NCI-H1048 (cell line): ENCODE measurements at regions not wholly inside any gene's neighbourhood (a gene's known extent, or its start where the extent isn't known, plus 50 kb on each side); places are given as distances from the start of the nearest gene placed in this dataset.
A peak's percentile ranks its signal among the peaks of the same experiment; 100 is the strongest.

Experiments
- DNase-seq: peaks from one replicate; lab custom pipeline; 2025; lab: John Stamatoyannopoulos, UW

DNA sequence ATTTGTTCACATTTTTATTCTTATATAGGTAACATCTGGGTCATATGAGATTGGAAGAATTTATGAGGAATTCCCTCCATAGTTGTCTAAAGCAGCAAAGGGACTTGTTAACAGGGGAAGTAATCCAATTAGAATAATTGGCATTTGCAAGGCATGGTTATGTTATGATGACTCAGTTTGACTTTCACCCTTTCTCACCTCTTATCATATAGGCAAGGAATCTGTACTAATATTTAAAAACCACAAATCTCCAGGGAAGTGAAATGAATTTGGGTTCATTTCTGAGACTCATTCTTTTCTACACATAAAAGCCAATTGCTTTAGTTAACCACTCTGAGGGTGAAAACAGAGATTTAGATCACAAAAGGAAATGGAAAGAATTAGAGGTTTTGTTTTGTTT lies 281.5 kb upstream of the DKK2 start:
- DNase-seq = no peak

DNA sequence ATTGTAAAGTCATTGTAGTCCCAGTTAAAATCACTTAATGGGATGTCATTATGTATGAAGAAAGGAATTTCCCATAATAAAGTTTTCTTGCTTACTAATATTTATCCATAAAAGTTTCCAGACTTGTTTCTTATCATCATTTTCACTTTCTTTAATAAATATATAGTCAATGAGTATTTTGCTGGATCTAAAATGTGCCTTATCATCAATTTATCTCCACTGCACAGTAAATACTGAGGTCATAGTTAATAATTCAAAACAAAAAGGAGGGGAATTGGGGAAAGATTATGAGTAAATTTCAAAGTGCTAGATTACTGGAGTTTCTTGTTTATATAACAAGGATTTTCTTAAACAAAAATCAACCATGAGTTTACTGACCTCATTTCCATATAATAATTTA lies 279.5 kb upstream of the DKK2 start:
- no peak for DNase-seq

DNA sequence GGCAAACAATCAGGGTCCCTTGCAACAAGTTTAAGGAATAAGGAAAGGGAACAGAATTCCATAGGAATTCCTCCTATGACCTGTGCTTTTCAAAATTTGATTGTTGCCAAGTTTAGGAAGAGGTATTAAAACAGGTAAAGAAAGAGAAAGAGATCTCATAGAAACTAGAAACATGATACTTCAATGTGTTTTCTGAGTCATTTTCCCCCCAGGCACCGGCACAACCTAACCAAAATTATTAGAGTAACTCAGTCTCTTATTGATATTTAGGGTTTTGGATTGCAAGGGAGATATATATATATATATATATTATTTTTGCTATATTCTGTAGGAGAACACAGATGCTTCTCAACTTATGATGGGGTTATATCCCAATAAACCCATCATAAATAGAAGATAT lies 278.0 kb upstream of the DKK2 start:
- DNase-seq = no peak

DNA sequence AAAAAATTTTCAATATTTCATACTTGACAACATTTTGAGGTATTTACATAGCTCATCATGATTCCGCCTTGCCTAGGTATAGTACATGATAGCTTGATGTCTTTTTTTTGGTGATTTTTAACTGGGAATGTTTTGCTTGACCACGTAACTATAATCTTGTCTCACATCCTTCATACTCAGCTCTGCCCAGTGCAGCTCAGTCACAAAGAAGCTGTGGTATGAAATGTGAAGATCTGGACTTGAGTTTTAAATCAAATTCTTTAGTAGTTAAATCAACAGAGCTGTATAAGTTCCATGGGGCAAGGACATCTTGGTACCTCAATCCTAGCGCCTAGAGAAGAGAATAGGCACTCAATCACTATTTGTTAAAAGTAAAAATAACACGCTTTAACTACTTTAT lies 276.3 kb upstream of the DKK2 start:
- no peak for DNase-seq

DNA sequence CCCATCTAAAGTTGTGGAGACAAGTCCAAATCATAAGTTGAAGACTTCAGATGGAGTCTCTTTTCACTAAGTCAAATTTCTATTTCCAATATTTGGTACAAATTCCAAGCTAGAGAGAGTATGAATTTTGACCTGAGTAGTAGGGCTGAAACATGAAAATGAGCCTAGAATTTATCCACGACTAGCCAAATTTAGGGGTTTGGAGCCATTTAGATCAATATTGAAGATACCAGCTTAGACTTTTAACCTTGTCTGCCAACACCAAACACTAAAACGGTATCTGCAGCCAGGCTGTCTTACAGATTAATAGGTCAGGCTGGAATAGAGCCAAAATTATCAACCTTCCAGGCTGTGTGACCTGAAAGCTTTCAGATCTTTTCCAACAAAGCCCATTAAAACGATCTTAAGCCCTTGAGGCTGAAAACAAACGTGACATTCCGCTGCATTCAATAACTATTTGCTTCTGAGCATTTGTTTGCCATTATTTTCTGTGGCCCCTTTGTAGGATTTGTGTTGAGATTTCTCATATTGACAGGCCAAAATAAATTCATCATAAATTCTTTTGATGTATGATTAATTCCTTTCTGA lies 268.7 kb upstream of the DKK2 start:
- peak; percentile 59 for DNase-seq

DNA sequence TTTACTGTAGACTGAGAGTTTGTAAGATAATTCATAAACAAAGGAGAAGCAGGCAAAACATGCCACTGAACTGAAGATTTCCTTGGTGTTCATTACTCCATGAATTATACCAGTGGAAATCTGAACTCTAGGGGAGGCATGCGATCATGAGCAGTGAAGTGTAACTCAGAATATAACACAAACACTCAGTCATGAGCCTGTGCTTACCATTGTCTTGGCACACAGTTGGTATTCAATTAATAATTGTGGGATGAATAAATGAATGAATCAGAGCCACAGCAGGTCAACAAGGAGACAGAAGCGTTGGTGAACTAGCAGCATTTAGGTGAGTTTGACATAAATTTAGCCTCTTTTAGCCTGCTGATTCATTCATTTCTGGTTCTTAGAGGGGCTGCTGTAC lies 263.5 kb upstream of the DKK2 start:
- DNase-seq = no peak

DNA sequence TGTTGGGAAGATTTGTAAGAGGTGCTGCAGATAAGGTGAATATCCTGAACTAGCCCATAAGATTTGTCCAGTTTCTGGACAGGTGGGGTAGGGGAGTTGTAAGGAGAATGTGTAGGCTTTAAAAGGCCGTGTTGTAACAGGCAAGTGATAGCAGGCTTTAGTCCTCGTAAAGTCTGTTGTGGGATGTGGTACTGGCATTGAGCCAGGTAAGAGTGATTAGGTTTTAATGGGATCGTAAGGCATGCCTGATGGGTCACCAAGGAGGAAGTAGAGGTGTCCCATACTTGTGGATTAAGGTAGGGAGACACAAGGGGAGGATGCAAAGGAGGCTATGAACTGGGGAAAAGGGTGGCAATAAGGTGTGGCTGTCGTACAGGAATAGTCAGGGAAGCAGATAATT lies 256.9 kb upstream of the DKK2 start:
- no peak for DNase-seq

DNA sequence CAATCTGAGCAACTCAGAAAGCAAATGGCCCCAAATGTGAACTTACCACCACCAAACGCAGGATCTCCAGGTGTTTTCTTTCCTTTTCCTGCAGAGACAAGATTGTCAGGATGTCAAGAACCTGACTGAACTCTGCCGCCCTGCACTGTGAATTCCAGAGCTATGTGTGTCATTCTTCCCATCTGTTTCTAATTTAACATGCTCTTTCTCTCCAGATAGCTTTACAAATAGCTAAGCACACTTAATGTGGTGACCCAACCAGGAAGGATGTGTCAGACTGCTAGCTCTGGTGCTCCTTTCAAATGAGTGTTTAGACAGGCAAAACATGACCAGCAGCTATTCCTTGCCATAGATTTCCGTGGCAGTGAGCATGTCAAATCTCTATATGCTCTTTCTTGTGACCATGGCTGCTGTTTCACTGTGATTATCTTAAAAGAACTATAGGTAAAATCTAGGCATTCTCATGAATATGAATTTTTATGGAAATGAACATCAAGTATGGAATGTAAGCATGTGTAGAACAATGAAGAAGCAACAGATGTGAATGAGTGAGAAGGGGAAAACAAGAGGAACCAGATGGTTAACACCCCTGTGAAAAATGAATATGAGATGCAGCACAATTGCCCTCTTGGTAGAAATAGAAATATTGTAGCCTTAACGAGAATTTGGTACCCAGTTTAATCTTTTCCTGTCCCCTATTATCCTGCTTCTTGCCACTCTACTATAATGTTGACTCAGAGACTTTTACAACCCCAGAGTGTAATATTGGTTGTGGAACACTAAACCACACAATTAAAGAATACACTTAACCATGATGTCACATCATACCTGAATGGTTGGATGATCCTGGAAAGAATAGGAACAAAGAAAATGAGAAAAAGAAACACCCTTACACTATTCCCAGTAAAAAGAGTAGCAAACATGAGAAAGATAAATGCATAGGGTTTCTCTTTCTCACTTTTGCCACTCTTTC lies 247.8 kb upstream of the DKK2 start:
- DNase-seq = no peak

DNA sequence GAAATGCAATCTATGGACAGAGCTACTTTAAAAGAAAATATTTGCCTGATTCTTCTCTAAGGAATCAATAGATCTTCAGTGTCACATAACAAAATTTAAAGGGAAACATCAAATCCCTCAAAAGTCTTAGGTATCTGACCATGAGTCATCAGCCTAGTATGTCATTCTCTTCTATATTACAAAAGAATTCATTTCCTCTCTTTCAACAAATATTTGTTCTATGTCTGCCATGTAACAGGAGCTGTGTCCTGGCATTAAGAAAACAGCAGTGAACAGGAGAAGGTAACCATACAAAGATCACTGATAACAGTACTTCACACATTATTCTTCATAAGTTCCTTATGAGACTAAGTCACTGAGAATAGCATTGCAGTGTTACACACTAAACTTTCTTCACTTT lies 243.6 kb upstream of the DKK2 start:
- no peak for DNase-seq

DNA sequence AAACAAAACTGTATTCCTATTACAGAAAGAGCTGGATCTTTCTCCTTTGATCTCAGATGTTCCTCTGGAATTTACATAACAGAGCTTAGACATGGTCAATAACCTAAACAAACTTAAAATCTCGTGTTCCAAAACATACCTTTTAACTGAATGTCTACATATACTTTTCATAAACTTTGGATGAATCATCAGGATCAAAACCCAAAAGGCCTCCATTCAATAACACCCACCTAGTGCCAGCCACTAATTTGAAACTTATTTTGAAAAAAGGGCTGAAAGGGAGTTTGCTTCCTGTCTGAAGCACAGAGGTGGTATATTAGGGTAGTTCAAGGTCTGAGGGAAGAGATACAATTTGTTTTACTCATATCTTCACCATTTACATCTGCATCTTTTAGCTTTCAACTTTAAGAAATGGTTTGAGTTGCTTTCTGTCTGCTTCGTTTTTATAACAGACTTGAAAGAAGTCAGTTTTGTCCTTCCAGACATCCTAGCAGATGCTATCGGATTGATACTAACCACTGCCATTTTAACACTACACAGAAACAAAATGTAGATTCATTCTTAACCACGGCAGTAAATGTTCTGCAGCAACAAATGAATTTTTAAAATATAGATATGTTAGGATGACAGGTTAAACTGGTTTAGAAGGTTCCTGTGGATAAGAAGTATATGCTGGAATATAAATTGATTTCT lies 242.8 kb upstream of the DKK2 start:
- DNase-seq = no peak

DNA sequence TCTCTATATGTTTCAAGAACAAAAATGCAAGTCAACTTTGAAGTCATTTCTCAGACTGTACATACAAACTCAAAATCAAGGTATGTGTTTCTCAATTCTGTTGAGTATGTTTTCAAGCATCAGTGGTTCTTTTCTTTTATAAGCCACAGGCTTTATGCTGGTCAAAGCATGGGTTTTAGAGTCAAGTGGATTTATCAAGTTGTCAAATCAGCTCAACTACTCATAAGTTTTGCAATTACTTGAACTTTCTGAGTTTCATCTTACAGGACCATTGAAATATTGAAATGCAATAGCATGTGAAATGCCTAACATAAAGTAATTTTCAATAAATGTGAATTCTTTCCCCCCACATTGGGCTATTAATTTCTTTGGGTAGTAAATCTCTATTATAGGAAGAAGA lies 239.9 kb upstream of the DKK2 start:
- DNase-seq = no peak

DNA sequence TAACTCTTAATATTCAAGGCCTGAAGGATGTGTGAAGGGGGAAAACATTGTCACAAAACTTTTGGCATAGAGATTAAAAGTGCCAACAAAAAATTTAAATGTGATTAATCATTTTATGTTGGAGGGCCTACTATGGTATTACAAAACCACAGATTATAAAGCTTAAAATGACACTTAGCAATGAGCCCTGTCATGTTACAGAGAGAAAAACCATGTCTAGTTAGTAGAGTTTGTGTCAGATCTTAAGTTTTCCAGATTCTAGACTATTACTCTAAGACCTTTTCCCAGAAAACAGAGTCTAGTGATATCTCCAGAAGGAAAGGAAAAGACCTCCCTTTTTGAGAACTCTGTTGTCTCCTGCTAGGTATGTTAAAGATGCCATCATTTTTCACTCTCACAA lies 239.1 kb upstream of the DKK2 start:
- DNase-seq = no peak

DNA sequence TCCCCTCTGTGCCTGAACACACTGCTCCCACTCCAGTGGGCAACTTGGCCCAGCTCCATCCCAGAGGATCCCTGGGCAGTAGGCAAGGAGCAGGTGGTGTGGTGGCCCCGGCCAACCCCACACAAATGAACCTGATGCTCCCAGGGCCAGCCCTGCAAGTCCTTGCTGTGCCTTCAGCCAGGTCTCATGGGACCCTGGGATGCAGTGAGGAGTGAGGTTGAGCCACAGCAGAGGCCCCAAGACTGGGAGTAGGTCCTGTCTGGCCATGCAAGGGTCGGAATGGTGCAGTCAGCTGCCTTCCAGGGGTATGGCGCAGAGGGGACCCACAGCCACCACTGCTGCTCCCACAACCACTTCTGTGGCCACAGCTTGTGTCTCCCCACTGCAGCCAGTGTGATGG lies 234.5 kb upstream of the DKK2 start:
- no peak for DNase-seq

DNA sequence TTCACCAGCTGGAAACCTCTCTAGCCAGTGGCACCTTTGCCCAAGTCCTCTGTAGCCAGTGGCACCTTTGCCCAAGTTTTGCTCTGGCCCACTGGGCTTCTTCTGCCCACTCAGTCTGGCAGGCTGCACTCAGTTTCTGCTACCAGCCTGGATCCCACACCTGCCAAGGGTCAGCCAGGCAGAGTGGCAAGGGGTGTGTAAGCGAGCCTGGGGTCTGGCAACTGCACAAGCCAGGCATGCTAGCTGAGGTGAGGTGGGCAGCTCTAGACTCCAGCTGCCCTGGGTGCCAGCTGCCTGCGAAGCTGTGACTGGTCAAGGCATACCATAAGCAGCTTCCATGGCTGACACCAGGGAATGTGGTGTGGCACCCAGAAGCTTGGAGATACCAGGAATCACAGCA lies 233.1 kb upstream of the DKK2 start:
- DNase-seq = no peak

DNA sequence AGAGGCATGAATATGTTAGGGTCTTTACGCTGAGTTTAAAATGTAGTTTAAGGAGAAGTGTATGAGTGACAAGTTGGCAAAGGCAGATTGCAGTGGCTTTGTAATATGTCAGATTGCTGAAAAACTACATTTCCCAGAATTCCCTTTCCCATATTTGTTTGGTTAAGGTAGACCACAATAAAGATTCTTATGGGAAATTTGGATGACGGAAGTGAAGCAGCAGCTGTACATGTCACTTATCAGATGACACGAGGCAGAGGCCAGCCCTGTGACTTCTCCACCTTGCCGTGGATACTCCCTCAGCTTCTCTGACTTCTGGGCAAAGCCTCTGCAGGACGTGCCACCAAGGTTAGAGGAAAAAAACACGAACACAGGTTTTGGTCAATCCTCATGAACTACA lies 229.7 kb upstream of the DKK2 start:
- no peak for DNase-seq

DNA sequence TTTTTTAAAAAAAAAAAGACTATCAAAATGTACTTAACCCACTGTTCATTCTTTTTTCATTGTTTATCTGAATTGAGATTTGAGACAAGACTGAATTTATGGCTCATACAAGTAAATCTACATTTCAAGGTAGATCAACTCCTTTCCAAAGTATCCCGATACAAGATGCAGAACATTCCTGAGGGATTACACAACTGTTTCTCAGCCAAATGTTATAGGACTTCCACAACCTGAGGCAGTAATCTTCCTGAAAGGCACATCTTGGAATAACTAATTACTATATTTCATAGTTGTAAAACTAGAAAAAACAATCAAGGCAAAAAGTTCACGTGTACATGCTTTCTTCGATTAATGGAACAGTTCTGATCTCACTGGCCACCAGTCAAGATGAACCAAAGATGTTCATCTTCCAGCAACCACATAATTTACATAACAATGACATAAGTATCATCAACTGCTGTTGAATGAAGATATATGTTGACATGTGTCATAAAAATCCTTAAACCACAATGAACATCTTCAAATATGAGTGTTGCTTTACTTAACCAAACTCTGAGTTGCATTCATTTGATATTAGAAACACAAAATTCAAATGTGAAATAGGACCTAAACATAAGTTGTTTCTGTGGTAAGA lies 225.2 kb upstream of the DKK2 start:
- DNase-seq = no peak

DNA sequence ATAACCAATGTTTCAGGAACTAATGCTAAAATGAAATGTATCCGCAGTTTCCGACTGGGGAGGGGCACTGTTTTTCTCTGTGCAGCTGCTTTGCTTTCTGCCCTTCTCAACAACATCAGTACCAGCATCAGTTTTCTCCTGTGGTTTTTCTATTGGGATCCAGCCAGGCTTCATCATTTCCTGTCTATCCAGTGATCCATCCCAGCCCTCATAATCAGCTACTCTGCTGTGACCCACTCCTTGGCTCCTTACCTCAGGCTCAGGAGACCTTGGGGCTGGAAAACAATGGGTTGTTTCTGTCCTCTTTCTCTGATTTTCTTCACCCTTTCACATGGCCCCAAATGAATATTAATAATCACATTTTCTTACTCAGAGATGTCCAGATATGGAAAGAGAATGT lies 222.2 kb upstream of the DKK2 start:
- DNase-seq = no peak

DNA sequence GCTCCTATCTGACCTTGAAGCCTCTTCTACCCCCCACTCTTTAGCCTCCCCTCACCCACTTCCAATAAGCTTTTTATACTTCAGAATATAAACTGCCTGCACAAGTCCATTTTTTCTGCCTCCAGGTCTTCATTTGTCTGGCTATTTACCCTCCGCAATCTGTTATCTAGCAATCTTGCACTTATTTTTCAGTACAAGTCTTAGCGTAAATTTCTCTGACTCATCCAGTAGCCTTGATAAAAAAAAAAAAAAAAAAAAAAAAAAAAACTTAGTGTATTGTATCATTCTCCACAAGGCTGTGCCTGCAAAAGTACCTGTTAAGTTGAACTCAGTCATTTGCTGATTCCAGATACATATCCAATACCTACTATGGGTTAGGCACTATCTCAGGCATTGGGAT lies 219.5 kb upstream of the DKK2 start:
- no peak for DNase-seq

DNA sequence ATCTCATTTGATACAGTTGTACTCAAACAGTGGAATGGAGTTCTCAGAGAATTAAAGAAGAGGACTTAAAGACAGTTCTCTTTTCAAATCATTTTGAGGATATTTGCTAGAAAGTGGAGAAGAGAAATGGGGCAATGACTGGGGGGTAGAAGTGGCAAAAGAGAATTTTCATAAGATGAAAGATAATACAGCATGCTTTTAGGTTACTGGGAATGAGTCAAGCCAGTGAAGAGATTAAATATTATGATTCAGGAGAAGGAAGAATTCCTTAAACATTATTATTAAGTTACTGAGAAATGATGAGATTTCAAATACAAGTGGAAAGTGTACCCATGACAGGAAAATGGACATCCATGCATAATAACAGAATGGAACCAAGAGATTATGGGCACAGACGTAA lies 219.0 kb upstream of the DKK2 start:
- no peak for DNase-seq

DNA sequence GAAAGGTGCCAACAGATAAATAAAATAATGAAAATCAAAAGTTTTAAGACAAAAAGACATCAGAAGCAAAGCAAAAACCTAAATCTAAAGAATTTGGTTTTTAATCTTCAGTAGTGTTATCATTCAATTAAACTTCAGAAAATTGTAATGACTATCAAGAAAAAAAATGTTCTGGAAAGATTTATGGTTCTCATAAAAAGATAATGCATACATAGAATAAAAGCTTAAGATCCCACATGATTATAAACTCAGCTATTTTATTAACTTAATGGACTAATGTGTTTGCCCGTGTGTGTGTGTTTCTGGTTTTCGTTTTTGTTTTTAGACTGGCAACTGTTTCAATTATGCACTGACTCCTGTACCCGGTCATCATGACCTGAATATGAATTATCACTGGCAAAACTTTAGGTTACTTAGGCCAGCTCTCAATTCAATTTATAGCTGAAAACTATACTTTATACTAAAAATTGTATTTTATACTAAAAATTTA lies 217.5 kb upstream of the DKK2 start:
- DNase-seq = no peak

DNA sequence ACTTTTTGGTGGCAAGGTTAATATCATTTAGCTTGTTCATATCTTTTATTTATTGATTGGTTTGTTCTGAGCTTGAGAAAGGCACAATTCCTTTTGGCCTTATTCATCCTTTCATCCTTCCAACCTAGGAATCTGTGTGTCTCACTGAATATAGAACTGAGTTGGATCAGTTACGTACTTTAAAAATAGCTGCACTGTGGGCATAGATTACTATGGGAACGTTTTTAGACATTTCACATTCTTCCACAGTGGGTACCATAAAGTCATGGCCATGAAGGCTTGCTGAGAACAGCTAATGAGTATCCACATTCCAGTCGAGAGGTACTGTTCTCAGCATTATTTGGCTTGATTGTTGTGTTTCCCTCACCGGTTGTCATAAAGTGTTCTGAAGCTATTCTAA lies 217.0 kb upstream of the DKK2 start:
- no peak for DNase-seq

DNA sequence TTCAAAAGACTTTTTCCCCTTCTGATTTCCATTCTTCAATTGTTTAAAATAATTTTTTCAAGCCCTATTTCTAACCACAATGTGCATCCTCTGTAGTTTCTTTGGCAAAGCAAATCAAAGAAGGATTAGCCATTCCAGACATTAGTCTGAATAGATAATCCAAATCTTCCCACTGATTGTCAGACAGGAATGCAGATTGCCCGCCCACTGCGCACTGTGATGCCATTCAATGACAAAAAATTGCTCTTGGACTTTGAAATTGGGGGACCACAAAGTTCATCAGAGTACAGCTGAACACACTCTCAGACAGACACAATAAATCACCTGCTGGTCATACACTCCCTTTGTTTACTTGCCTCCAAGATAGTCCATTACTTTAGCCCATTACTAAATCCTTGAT lies 216.5 kb upstream of the DKK2 start:
- no peak for DNase-seq

DNA sequence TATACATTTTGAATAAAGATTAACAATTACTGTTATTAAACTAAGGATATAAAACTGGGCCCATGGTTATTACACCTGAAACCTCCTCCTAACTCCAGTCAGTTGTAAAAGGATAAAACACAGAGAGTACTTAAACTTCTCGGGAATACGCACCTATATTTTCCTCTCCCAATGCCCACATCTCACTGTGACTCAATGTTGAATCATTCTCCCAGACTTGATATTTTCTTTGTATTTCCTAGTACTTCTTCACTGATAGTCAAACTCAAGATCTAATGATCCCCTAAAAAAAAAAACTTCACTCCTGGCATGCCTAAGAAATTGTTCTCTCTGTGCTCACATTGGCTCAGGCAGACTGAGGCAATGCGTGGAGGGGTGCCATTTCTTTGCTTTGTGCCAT lies 212.5 kb upstream of the DKK2 start:
- no peak for DNase-seq
